ENCODE measurements at regions not wholly inside any gene's neighbourhood (a gene's known extent, or its start where the extent isn't known, plus 50 kb on each side); places are given as distances from the start of the nearest gene placed in this dataset.

- TF ChIP-seq ZNF8 (CRISPR knock-in tag; IDR thresholded peaks at IDR 0.05) (no peak), OSR1 (CRISPR knock-in tag; IDR thresholded peaks at IDR 0.05) (no peak), RARB (CRISPR knock-in tag; IDR thresholded peaks at IDR 0.05) (no peak), PATZ1 (CRISPR knock-in tag; IDR thresholded peaks at IDR 0.05; ENCODE audit: borderline replicate concordance) (no peak), BACH2 (CRISPR knock-in tag; IDR thresholded peaks at IDR 0.05; ENCODE audit: borderline replicate concordance) (no peak), ESRRG (CRISPR knock-in tag; IDR thresholded peaks at IDR 0.05) (no peak), GLIS3 (CRISPR knock-in tag; IDR thresholded peaks at IDR 0.05) (no peak), ARNTL (CRISPR knock-in tag; IDR thresholded peaks at IDR 0.05; ENCODE audit: borderline replicate concordance, low read depth) (no peak), ZFP30 (CRISPR knock-in tag; IDR thresholded peaks at IDR 0.05) (no peak), SNAI2 (CRISPR knock-in tag; IDR thresholded peaks at IDR 0.05) (no peak), CSDC2 (CRISPR knock-in tag; IDR thresholded peaks at IDR 0.05) (no peak), PPARA (CRISPR knock-in tag; IDR thresholded peaks at IDR 0.05; ENCODE audit: borderline replicate concordance) (no peak)
These were observed 119.7 kb downstream of the IRS2 start for GRCh38 chr13:109666656-109667055.
